HCT116 (cell line): ENCODE measurements at regions not wholly inside any gene's neighbourhood (a gene's known extent, or its start where the extent isn't known, plus 50 kb on each side); places are given as distances from the start of the nearest gene placed in this dataset.

Experiments
- ATAC-seq: fragments of 200-7000 bp; cut with Tn5 transposase; 2 replicates; pipeline ENCODE4 v1.9.1; 2020; ENCODE audit warnings: mild to moderate bottlenecking, moderate library complexity
- BruUV-seq: library from RNA; stranded (reverse); fragments of 400-500 nt; replicated peaks from 2 replicates; lab custom pipeline; 2021; lab: Mats Ljungman, UMichigan
- CTCF ChIA-PET: fragments of 300-600 bp; sonication (Branson Sonifier 250); formaldehyde crosslinking; loops from one replicate; lab custom pipeline; 2021; ENCODE audit warnings: antibody characterized with exemption; lab: Charles Lee
- POLR2A ChIA-PET: fragments of 300-600, 350-600 bp; sonication (Branson Sonifier 250); formaldehyde crosslinking; loops from one replicate; lab custom pipeline; 2021; ENCODE audit warnings: antibody characterized with exemption; lab: Charles Lee
- RAD21 ChIA-PET, 2 experiments: fragments of 300-600 bp; sonication (Branson Sonifier 250); formaldehyde crosslinking; loops; one replicate each; lab custom pipeline; 2023; ENCODE audit warnings: low total read pairs in 2 of 2; ENCODE audit not compliant: uncharacterized antibody in 2 of 2, unreplicated experiment in 2 of 2, low non-redundant PET in 1 of 2; lab: Charles Lee
- DNase-seq: peaks from one replicate; pipeline ENCODE4 v3.0.0-alpha.2; 2010; ENCODE audit warnings: low read depth, low spot score
- H2AFZ ChIP-seq: fragments of 200-600 bp; shearing (Covaris generic), sonication (generic); 2 replicates; pipeline ENCODE4 v1.6.1; 2017; ENCODE audit warnings: low read depth, mixed run types, mixed read lengths, antibody characterized with exemption, low read length; ENCODE audit not compliant: poor library complexity, severe bottlenecking
- H3K27ac ChIP-seq: 2 replicates; pipeline ENCODE4 v1.5.1; 2012; ENCODE audit warnings: low read depth, low read length
- H3K27me3 ChIP-seq: fragments of 200-600 bp; sonication (generic); 2 replicates; pipeline ENCODE4 v1.6.1; 2016; ENCODE audit warnings: mixed run types, low read length, mixed read lengths; ENCODE audit not compliant: insufficient read depth
- H3K36me3 ChIP-seq, 2 experiments: fragments of 200-500 bp in 1 of 2; fragments of 200-600 bp in 1 of 2; sonication (Bioruptor generic) in 1 of 2; sonication (generic) in 1 of 2; 2 replicates each; pipeline versions ENCODE4 v1.5.1 to v1.6.1; 2014 to 2016; ENCODE audit warnings: low read length in 2 of 2, inconsistent platforms in 1 of 2, mixed read lengths in 1 of 2, mixed run types in 1 of 2; ENCODE audit not compliant: insufficient read depth in 2 of 2, control insufficient read depth in 1 of 2
- H3K4me1 ChIP-seq, 2 experiments: fragments of 200-600 bp in 1 of 2; sonication (generic) in 1 of 2; 2 replicates each; pipeline versions ENCODE4 v1.5.1 to v1.6.1; 2012 to 2017; ENCODE audit warnings: low read length in 2 of 2, inconsistent platforms in 1 of 2, mild to moderate bottlenecking in 1 of 2, mixed read lengths in 1 of 2, mixed run types in 1 of 2, moderate library complexity in 1 of 2; ENCODE audit not compliant: insufficient read depth in 2 of 2, control insufficient read depth in 1 of 2
- H3K4me2 ChIP-seq: fragments of 200-600 bp; sonication (generic); 2 replicates; pipeline ENCODE4 v1.6.1; 2017; ENCODE audit warnings: mixed run types, low read length, mixed read lengths
- H3K4me3 ChIP-seq, 2 experiments: fragments of 200-600 bp in 1 of 2; sonication (generic) in 1 of 2; replicated peaks in 1 of 2; 2 replicates each; pipeline ENCODE4 v1.5.1; 2011 to 2016; ENCODE audit warnings: low read length in 2 of 2, control low read depth in 1 of 2, low read depth in 1 of 2, mild to moderate bottlenecking in 1 of 2, mixed read lengths in 1 of 2, mixed run types in 1 of 2
- H3K79me2 ChIP-seq: fragments of 200-600 bp; sonication (generic); 2 replicates; pipeline ENCODE4 v1.6.1; 2017; ENCODE audit warnings: mild to moderate bottlenecking, mixed run types, low read length, moderate library complexity, mixed read lengths; ENCODE audit not compliant: insufficient read depth
- H3K9ac ChIP-seq: fragments of 200-600 bp; sonication (generic); 2 replicates; pipeline ENCODE4 v1.6.1; 2016; ENCODE audit warnings: low read length, mixed read lengths
- H3K9me2 ChIP-seq: fragments of 200-600 bp; sonication (generic), shearing (Covaris generic); 2 replicates; pipeline ENCODE4 v1.6.1; 2017; ENCODE audit warnings: mixed run types, mild to moderate bottlenecking, moderate library complexity; ENCODE audit not compliant: insufficient read depth
- H3K9me3 ChIP-seq, 2 experiments: fragments of 200-500 bp in 1 of 2; fragments of 200-600 bp in 1 of 2; sonication (Bioruptor generic) in 1 of 2; sonication (generic) in 1 of 2; 2 replicates each; pipeline ENCODE4 v1.6.1; 2014 to 2017; ENCODE audit warnings: low read length in 2 of 2, mixed read lengths in 2 of 2, inconsistent platforms in 1 of 2, low read depth in 1 of 2, mild to moderate bottlenecking in 1 of 2, mixed run types in 1 of 2, moderate library complexity in 1 of 2; ENCODE audit not compliant: control insufficient read depth in 1 of 2, insufficient read depth in 1 of 2
- H4K20me1 ChIP-seq: fragments of 200-600 bp; sonication (generic), shearing (Covaris generic); 2 replicates; pipeline ENCODE4 v1.6.1; 2017; ENCODE audit warnings: mixed run types, mild to moderate bottlenecking, moderate library complexity; ENCODE audit not compliant: insufficient read depth
- CBX3 ChIP-seq: IDR thresholded peaks from 2 replicates; pipeline ENCODE4 v1.6.1; 2012; ENCODE audit warnings: low read depth
- CEBPB ChIP-seq: IDR thresholded peaks from 2 replicates; pipeline ENCODE4 v1.6.1; 2012; ENCODE audit warnings: low read depth
- EZH2 ChIP-seq: fragments of 200-600 bp; sonication (generic); IDR thresholded peaks from 2 replicates; pipeline ENCODE4 v1.6.1; 2017; ENCODE audit warnings: antibody characterized with exemption, mixed run types
- FOSL1 ChIP-seq: IDR thresholded peaks from 2 replicates; pipeline ENCODE4 v1.6.1; 2012; ENCODE audit warnings: low read depth
- JUND ChIP-seq: IDR thresholded peaks from 2 replicates; pipeline ENCODE4 v1.6.1; 2012
- MAX ChIP-seq: IDR thresholded peaks from 2 replicates; pipeline ENCODE4 v1.6.1; 2012
- POLR2A ChIP-seq: IDR thresholded peaks from 2 replicates; pipeline ENCODE4 v1.7.0; 2011; ENCODE audit warnings: borderline replicate concordance; ENCODE audit not compliant: insufficient read depth, insufficient read length; ENCODE audit errors: extremely low read depth
- REST ChIP-seq: IDR thresholded peaks from 2 replicates; pipeline ENCODE4 v1.6.1; 2012; ENCODE audit warnings: low read depth
- SP1 ChIP-seq: IDR thresholded peaks from 2 replicates; pipeline ENCODE4 v1.6.1; 2012; ENCODE audit warnings: low read depth
- SRF ChIP-seq: IDR thresholded peaks from 2 replicates; pipeline ENCODE4 v1.6.1; 2012; ENCODE audit warnings: low read depth
- YY1 ChIP-seq: IDR thresholded peaks from 2 replicates; pipeline ENCODE4 v1.6.1; 2011; ENCODE audit warnings: low read length, low read depth, moderate library complexity, mild to moderate bottlenecking; ENCODE audit not compliant: insufficient replicate concordance; ENCODE audit errors: extremely low read depth
- ZFX ChIP-seq: fragments of 450-650 bp; IDR thresholded peaks from 2 replicates; pipeline ENCODE4 v1.6.1; 2017
- intact Hi-C: fragments of 100-400 bp; cut with micrococcal nuclease; formaldehyde crosslinking; loops from 2 replicates; pipeline ENCODE4 v1.10.0; 2022
- TF ChIP-seq, protein P1 (sequence below), 3 experiments: fragments of 200-600 bp in 1 of 3; sonication (generic) in 1 of 3; IDR thresholded peaks in 2 of 3; conservative IDR thresholded peaks in 1 of 3; 2 replicates each; pipeline ENCODE4 v1.5.1; 2012 to 2017; ENCODE audit warnings: low read depth in 2 of 3, low read length in 2 of 3, antibody characterized with exemption in 1 of 3, borderline replicate concordance in 1 of 3, control low read depth in 1 of 3, mild to moderate bottlenecking in 1 of 3, mixed read lengths in 1 of 3, mixed run types in 1 of 3, moderate library complexity in 1 of 3; ENCODE audit not compliant: insufficient read depth in 1 of 3
- TF ChIP-seq, protein P2 (sequence below): IDR thresholded peaks from 2 replicates; pipeline ENCODE4 v1.6.1; 2011; ENCODE audit warnings: mild to moderate bottlenecking, low read length, moderate library complexity; ENCODE audit not compliant: insufficient replicate concordance; ENCODE audit errors: extremely low read depth
- TF ChIP-seq, protein P3 (sequence below): IDR thresholded peaks from 2 replicates; pipeline ENCODE4 v1.6.1; 2012

DNA sequence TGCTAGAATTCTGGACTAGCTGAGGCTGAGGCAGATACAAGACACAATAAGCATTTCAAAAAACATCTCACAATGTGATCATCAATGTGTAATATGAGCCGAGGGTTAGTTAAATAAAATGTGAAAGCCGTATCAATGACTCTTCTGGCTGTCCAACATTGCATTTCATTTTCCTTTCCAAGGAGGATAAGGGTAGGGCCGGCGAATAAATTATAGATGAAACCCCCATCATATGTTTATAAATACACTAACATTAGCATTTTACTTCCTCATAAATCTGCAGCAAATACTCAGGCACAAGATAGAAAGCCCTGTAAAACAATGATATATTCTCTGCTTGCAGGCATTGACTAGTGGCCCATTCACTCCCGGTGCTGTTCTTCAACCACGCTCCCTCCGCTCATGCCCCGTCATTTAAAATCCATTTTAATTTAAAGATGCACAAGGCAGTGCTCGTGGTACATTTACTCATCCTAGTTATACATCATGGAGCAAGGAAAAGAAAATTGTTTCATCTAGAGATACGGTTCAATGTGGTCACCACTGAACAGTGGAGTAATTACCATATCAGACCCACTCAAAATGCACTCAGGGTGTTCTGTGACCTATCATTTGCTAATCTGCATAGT is 59.9 kb upstream of the RCN1 start:
- Histone ChIP-seq H2AFZ (no peak overlapping the region), H3K9ac (no peak overlapping the region), H3K4me3 (no peak overlapping the region), H3K9me3 (no peaks in the 10 kb centered on the region), H4K20me1 (no peaks in the 10 kb centered on the region)
- no TSS peak for BruUV-seq
- TF ChIP-seq POLR2A = no peak
- TF ChIP-seq ZFX = no peak
- TF ChIP-seq CEBPB = no peak
- TF ChIP-seq, protein P1, sequence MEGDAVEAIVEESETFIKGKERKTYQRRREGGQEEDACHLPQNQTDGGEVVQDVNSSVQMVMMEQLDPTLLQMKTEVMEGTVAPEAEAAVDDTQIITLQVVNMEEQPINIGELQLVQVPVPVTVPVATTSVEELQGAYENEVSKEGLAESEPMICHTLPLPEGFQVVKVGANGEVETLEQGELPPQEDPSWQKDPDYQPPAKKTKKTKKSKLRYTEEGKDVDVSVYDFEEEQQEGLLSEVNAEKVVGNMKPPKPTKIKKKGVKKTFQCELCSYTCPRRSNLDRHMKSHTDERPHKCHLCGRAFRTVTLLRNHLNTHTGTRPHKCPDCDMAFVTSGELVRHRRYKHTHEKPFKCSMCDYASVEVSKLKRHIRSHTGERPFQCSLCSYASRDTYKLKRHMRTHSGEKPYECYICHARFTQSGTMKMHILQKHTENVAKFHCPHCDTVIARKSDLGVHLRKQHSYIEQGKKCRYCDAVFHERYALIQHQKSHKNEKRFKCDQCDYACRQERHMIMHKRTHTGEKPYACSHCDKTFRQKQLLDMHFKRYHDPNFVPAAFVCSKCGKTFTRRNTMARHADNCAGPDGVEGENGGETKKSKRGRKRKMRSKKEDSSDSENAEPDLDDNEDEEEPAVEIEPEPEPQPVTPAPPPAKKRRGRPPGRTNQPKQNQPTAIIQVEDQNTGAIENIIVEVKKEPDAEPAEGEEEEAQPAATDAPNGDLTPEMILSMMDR (IDR thresholded peaks at IDR 0.05 in 2 of 3, conservative IDR thresholded peaks at IDR 0.05 in 1 of 3; ENCODE audit: borderline replicate concordance in 1 of 3, insufficient read depth in 1 of 3, low read depth in 2 of 3, low read length in 2 of 3) = no peak
- no peak for TF ChIP-seq YY1
- no peak for TF ChIP-seq MAX
- TF ChIP-seq, protein P2, sequence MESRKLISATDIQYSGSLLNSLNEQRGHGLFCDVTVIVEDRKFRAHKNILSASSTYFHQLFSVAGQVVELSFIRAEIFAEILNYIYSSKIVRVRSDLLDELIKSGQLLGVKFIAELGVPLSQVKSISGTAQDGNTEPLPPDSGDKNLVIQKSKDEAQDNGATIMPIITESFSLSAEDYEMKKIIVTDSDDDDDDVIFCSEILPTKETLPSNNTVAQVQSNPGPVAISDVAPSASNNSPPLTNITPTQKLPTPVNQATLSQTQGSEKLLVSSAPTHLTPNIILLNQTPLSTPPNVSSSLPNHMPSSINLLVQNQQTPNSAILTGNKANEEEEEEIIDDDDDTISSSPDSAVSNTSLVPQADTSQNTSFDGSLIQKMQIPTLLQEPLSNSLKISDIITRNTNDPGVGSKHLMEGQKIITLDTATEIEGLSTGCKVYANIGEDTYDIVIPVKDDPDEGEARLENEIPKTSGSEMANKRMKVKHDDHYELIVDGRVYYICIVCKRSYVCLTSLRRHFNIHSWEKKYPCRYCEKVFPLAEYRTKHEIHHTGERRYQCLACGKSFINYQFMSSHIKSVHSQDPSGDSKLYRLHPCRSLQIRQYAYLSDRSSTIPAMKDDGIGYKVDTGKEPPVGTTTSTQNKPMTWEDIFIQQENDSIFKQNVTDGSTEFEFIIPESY = no peak
- TF ChIP-seq, protein P3, sequence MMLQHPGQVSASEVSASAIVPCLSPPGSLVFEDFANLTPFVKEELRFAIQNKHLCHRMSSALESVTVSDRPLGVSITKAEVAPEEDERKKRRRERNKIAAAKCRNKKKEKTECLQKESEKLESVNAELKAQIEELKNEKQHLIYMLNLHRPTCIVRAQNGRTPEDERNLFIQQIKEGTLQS = no peak
- TF ChIP-seq SP1 = no peak
- no peak for TF ChIP-seq CBX3
- no peak for TF ChIP-seq SRF
- TF ChIP-seq FOSL1 = no peak
- no peak for TF ChIP-seq EZH2
- TF ChIP-seq REST = no peak
- TF ChIP-seq JUND = no peak
- TF ChIP-seq, all 23 proteins: peak for 0
- H3K36me3 ChIP-seq = no peaks in the 10 kb centered on the region
- H3K4me2 ChIP-seq = no peak overlapping the region
- CTCF ChIA-PET = no interaction called here
- H3K9me2 ChIP-seq = no peaks in the 10 kb centered on the region
- no peak overlapping the region for H3K27ac ChIP-seq
- no peaks in the 10 kb centered on the region for H3K79me2 ChIP-seq
- DNase-seq (no peak), ATAC-seq (no peak)
- peaks cover 27% of the 10 kb centered on the region for H3K27me3 ChIP-seq
- intact Hi-C loops = no loop called here
- RAD21 ChIA-PET = no interaction called here
- H3K4me1 ChIP-seq = no peaks in the 10 kb centered on the region
- POLR2A ChIA-PET = no interaction called here
